HEK293T (cell line): ENCODE measurements at regions not wholly inside any gene's neighbourhood (a gene's known extent, or its start where the extent isn't known, plus 50 kb on each side); places are given as distances from the start of the nearest gene placed in this dataset.

ENCODE experiments used
- ELF4 ChIP-seq: fragments of 450-650 bp; IDR thresholded peaks from 2 replicates; pipeline ENCODE4 v1.6.1; 2017; ENCODE audit warnings: antibody characterized with exemption
- FOXM1 ChIP-seq: fragments of 450-650 bp; IDR thresholded peaks from 2 replicates; pipeline ENCODE4 v1.6.1; 2017; ENCODE audit warnings: mild to moderate bottlenecking, borderline replicate concordance
- PKNOX1 ChIP-seq: fragments of 450-650 bp; IDR thresholded peaks from 2 replicates; pipeline ENCODE4 v1.6.1; 2016

DNA sequence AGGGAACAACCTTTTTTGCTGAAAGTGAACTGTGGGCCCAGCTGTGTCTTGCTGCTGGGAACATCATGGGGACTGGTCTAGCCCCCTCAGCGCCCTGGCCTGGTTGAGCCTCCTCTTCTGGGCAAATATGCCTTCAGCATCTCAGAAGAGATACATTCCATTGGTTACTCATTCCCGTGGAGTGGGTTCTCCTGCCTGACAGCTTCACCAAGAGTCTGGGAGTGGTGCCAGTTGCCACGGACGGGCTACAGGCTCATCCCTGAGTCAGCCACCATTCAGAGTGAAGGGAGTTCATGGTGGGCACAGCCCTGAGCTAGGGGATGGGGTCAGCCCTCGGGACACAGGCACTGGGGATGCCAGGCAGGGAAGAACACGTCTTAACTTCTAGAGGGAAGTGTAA is 81.9 kb downstream of the RAMP3 start:
- TF ChIP-seq PKNOX1 (no peak), FOXM1 (no peak), ELF4 (no peak)
